ENCODE measurements at regions not wholly inside any gene's neighbourhood (a gene's known extent, or its start where the extent isn't known, plus 50 kb on each side); places are given as distances from the start of the nearest gene placed in this dataset.
"Not testable (repeated sequence)": the region's sequence is repeated elsewhere in the genome, so short reads cannot be mapped to it uniquely, and the experiment has no call there.

GRCh38 chr9:30851600-30851999 is 1532.8 kb upstream of the ACO1 start:
- no peaks in the 10 kb centered on the region for H3K9me3 ChIP-seq (ENCODE audit: control insufficient read depth, low read length)
- no peak overlapping the region for H3K4me3 ChIP-seq (ENCODE audit: insufficient read depth, low read depth, low read length)
- H3K27me3 ChIP-seq (ENCODE audit: control insufficient read depth, insufficient read depth, low read length, poor library complexity, severe bottlenecking), result no peaks in the 10 kb centered on the region
- no peaks in the 10 kb centered on the region for H3K4me1 ChIP-seq (ENCODE audit: control insufficient read depth, insufficient read depth, low read length)
- H3K27ac ChIP-seq (ENCODE audit: insufficient read depth, low read depth, low read length, poor library complexity, severe bottlenecking), result no peak overlapping the region
- H3K36me3 ChIP-seq (ENCODE audit: control insufficient read depth, insufficient read depth, low read length), result no peaks in the 10 kb centered on the region

- no peaks in the 10 kb centered on the region for H3K4me1 ChIP-seq (ENCODE audit: control insufficient read depth, insufficient read depth, low read length)
- H3K4me3 ChIP-seq (ENCODE audit: insufficient read depth, low read depth, low read length), result no peak overlapping the region
- no peaks in the 10 kb centered on the region for H3K27me3 ChIP-seq (ENCODE audit: control insufficient read depth, insufficient read depth, low read length, poor library complexity, severe bottlenecking)
- H3K27ac ChIP-seq (ENCODE audit: insufficient read depth, low read depth, low read length, poor library complexity, severe bottlenecking), result no peak overlapping the region
- no peaks in the 10 kb centered on the region for H3K36me3 ChIP-seq (ENCODE audit: control insufficient read depth, insufficient read depth, low read length)
- WGBS, 2 experiments, result 100% methylated on average over 1 of the region's 1 CpG; no CpG with 5 or more reads in 1 of the 2 experiments
- no peaks in the 10 kb centered on the region for H3K9me3 ChIP-seq (ENCODE audit: control insufficient read depth, low read length)
Observed at GRCh38 chr9:30900706-30901105, 1483.7 kb upstream of the ACO1 start.

GRCh38 chr9:30913331-30913730 is 1471.1 kb upstream of the ACO1 start:
- Histone ChIP-seq H3K4me1 (ENCODE audit: control insufficient read depth, insufficient read depth, low read length) (no peaks in the 10 kb centered on the region), H3K9me3 (ENCODE audit: control insufficient read depth, low read length) (no peaks in the 10 kb centered on the region), H3K4me3 (ENCODE audit: insufficient read depth, low read depth, low read length) (no peak overlapping the region), H3K27ac (ENCODE audit: insufficient read depth, low read depth, low read length, poor library complexity, severe bottlenecking) (no peak overlapping the region), H3K36me3 (ENCODE audit: control insufficient read depth, insufficient read depth, low read length) (peaks cover 7% of the 10 kb centered on the region), H3K27me3 (ENCODE audit: control insufficient read depth, insufficient read depth, low read length, poor library complexity, severe bottlenecking) (no peaks in the 10 kb centered on the region)
- 2 to 3% methylated on average over 3 of the region's 3 CpGs for WGBS, 2 experiments

DNA sequence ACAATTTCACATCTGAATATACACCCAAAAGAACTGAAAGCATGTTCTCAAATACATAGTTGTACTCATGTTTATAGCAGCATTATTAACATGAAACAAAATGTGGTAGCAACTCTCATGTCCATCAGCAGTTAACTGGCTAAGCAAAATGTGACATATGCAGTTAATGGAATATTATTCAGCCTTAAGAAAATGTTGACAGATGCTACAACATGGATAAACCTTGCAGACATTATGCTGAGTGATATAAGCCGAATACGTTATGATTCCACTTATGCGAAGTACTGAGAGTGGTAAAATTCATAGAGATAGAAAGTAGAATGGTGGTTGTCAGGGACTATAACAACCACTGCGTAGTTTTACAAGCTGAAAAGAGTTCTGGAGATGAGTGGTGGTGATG is 1469.0 kb upstream of the ACO1 start:
- Histone ChIP-seq H3K27me3 (ENCODE audit: control insufficient read depth, insufficient read depth, low read length, poor library complexity, severe bottlenecking) (no peaks in the 10 kb centered on the region), H3K36me3 (ENCODE audit: control insufficient read depth, insufficient read depth, low read length) (peaks cover 7% of the 10 kb centered on the region), H3K27ac (ENCODE audit: insufficient read depth, low read depth, low read length, poor library complexity, severe bottlenecking) (no peak overlapping the region), H3K4me3 (ENCODE audit: insufficient read depth, low read depth, low read length) (no peak overlapping the region), H3K4me1 (ENCODE audit: control insufficient read depth, insufficient read depth, low read length) (no peaks in the 10 kb centered on the region), H3K9me3 (ENCODE audit: control insufficient read depth, low read length) (no peaks in the 10 kb centered on the region)
- 93 to 97% methylated on average over 4 of the region's 4 CpGs for WGBS, 2 experiments

GRCh38 chr9:30925126-30925525 is 1459.3 kb upstream of the ACO1 start:
- Histone ChIP-seq H3K36me3 (ENCODE audit: control insufficient read depth, insufficient read depth, low read length) (no peaks in the 10 kb centered on the region), H3K4me3 (ENCODE audit: insufficient read depth, low read depth, low read length) (no peak overlapping the region), H3K4me1 (ENCODE audit: control insufficient read depth, insufficient read depth, low read length) (no peaks in the 10 kb centered on the region), H3K9me3 (ENCODE audit: control insufficient read depth, low read length) (no peaks in the 10 kb centered on the region), H3K27ac (ENCODE audit: insufficient read depth, low read depth, low read length, poor library complexity, severe bottlenecking) (no peak overlapping the region), H3K27me3 (ENCODE audit: control insufficient read depth, insufficient read depth, low read length, poor library complexity, severe bottlenecking) (no peaks in the 10 kb centered on the region)
- WGBS, 2 experiments, result 84 to 92% methylated on average over 4 to 5 of the region's 5 CpGs

GRCh38 chr9:30925635-30926034 is 1458.8 kb upstream of the ACO1 start:
- Histone ChIP-seq H3K4me1 (ENCODE audit: control insufficient read depth, insufficient read depth, low read length) (no peaks in the 10 kb centered on the region), H3K27me3 (ENCODE audit: control insufficient read depth, insufficient read depth, low read length, poor library complexity, severe bottlenecking) (no peaks in the 10 kb centered on the region), H3K9me3 (ENCODE audit: control insufficient read depth, low read length) (no peaks in the 10 kb centered on the region), H3K4me3 (ENCODE audit: insufficient read depth, low read depth, low read length) (no peak overlapping the region), H3K27ac (ENCODE audit: insufficient read depth, low read depth, low read length, poor library complexity, severe bottlenecking) (no peak overlapping the region), H3K36me3 (ENCODE audit: control insufficient read depth, insufficient read depth, low read length) (no peaks in the 10 kb centered on the region)
- WGBS, 2 experiments, result 97 to 98% methylated on average over 2 of the region's 2 CpGs

- Histone ChIP-seq H3K9me3 (ENCODE audit: control insufficient read depth, low read length) (no peaks in the 10 kb centered on the region), H3K27me3 (ENCODE audit: control insufficient read depth, insufficient read depth, low read length, poor library complexity, severe bottlenecking) (no peaks in the 10 kb centered on the region), H3K4me3 (ENCODE audit: insufficient read depth, low read depth, low read length) (no peak overlapping the region), H3K36me3 (ENCODE audit: control insufficient read depth, insufficient read depth, low read length) (no peaks in the 10 kb centered on the region), H3K4me1 (ENCODE audit: control insufficient read depth, insufficient read depth, low read length) (no peaks in the 10 kb centered on the region), H3K27ac (ENCODE audit: insufficient read depth, low read depth, low read length, poor library complexity, severe bottlenecking) (no peak overlapping the region)
- WGBS, 2 experiments, result 91 to 93% methylated on average over 3 to 4 of the region's 4 CpGs
Observed at GRCh38 chr9:30928045-30928444, 1456.4 kb upstream of the ACO1 start.

DNA sequence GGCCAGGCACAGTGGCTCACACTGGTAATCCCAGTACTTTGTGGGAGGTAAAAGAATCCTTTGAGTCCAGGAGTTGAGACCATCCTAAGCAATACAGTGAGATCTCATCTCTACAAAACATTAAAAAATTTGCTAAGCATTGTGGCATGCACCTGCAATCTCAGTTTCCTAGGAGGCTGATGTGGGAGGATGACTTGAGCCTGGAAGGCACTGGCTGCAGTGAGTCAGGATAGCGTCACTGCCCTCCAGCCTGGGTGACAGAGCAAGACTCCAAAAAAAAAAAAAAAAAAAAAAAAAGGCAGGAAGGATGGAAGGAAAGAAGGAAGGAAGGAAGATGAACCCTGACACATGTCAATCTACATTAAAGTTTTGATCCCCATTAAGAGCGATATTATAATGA is 1452.2 kb upstream of the ACO1 start:
- no peak overlapping the region for H3K27ac ChIP-seq (ENCODE audit: insufficient read depth, low read depth, low read length, poor library complexity, severe bottlenecking)
- H3K36me3 ChIP-seq (ENCODE audit: control insufficient read depth, insufficient read depth, low read length), result no peaks in the 10 kb centered on the region
- WGBS, 2 experiments, result 85 to 96% methylated on average over 1 to 2 of the region's 2 CpGs
- H3K4me3 ChIP-seq (ENCODE audit: insufficient read depth, low read depth, low read length), result no peak overlapping the region
- no peaks in the 10 kb centered on the region for H3K9me3 ChIP-seq (ENCODE audit: control insufficient read depth, low read length)
- H3K4me1 ChIP-seq (ENCODE audit: control insufficient read depth, insufficient read depth, low read length), result no peaks in the 10 kb centered on the region
- no peaks in the 10 kb centered on the region for H3K27me3 ChIP-seq (ENCODE audit: control insufficient read depth, insufficient read depth, low read length, poor library complexity, severe bottlenecking)

GRCh38 chr9:30935730-30936129 is 1448.7 kb upstream of the ACO1 start:
- H3K9me3 ChIP-seq (ENCODE audit: control insufficient read depth, low read length), result no peaks in the 10 kb centered on the region
- no peak overlapping the region for H3K4me3 ChIP-seq (ENCODE audit: insufficient read depth, low read depth, low read length)
- H3K36me3 ChIP-seq (ENCODE audit: control insufficient read depth, insufficient read depth, low read length), result no peaks in the 10 kb centered on the region
- no peaks in the 10 kb centered on the region for H3K4me1 ChIP-seq (ENCODE audit: control insufficient read depth, insufficient read depth, low read length)
- H3K27me3 ChIP-seq (ENCODE audit: control insufficient read depth, insufficient read depth, low read length, poor library complexity, severe bottlenecking), result no peaks in the 10 kb centered on the region
- no peak overlapping the region for H3K27ac ChIP-seq (ENCODE audit: insufficient read depth, low read depth, low read length, poor library complexity, severe bottlenecking)

- Histone ChIP-seq H3K36me3 (ENCODE audit: control insufficient read depth, insufficient read depth, low read length) (no peaks in the 10 kb centered on the region), H3K4me1 (ENCODE audit: control insufficient read depth, insufficient read depth, low read length) (no peaks in the 10 kb centered on the region), H3K27me3 (ENCODE audit: control insufficient read depth, insufficient read depth, low read length, poor library complexity, severe bottlenecking) (no peaks in the 10 kb centered on the region), H3K27ac (ENCODE audit: insufficient read depth, low read depth, low read length, poor library complexity, severe bottlenecking) (no peak overlapping the region), H3K4me3 (ENCODE audit: insufficient read depth, low read depth, low read length) (no peak overlapping the region), H3K9me3 (ENCODE audit: control insufficient read depth, low read length) (no peaks in the 10 kb centered on the region)
- WGBS, 2 experiments, result 91 to 98% methylated on average over 2 to 4 of the region's 4 CpGs
Observed at GRCh38 chr9:30937106-30937505, 1447.3 kb upstream of the ACO1 start.

DNA sequence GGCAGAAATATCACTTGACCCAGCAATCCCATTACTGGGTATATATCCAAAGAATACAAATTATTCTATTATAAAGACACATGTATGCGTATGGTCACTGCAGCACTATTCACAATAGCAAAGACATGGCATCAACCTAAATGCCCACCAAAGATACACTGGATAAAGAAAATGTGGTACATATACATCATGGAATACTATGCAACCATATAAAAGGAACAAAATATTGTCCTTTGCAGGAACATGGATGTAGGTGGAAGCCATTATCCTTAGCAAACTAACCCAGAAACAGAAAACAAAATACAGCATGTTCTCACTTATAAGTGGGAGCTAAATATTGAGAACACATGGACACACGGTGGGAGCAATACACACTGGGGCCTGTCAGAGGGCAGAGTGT is 1441.6 kb upstream of the ACO1 start:
- H3K9me3 ChIP-seq (ENCODE audit: control insufficient read depth, low read length); H3K4me1 ChIP-seq (ENCODE audit: control insufficient read depth, insufficient read depth, low read length); H3K4me3 ChIP-seq (ENCODE audit: insufficient read depth, low read depth, low read length); H3K36me3 ChIP-seq (ENCODE audit: control insufficient read depth, insufficient read depth, low read length); H3K27me3 ChIP-seq (ENCODE audit: control insufficient read depth, insufficient read depth, low read length, poor library complexity, severe bottlenecking); H3K27ac ChIP-seq (ENCODE audit: insufficient read depth, low read depth, low read length, poor library complexity, severe bottlenecking): not testable (repeated sequence)
- WGBS, 2 experiments, result 97 to 100% methylated on average over 2 of the region's 2 CpGs

All from ectodermal cell (in vitro differentiated cells).